ENCODE measurements at regions not wholly inside any gene's neighbourhood (a gene's known extent, or its start where the extent isn't known, plus 50 kb on each side); places are given as distances from the start of the nearest gene placed in this dataset.

- H2AFZ ChIP-seq (ENCODE audit: low read length), result no peak overlapping the region
- no peaks in the 10 kb centered on the region for H3K4me1 ChIP-seq (ENCODE audit: insufficient read depth, low read length, severe bottlenecking)
- H3K79me2 ChIP-seq (ENCODE audit: insufficient read depth, low read length), result no peaks in the 10 kb centered on the region
- H3K4me2 ChIP-seq (ENCODE audit: low read length), result no peak overlapping the region
- no peaks in the 10 kb centered on the region for H3K36me3 ChIP-seq (ENCODE audit: insufficient read depth, low read length)
- no peaks in the 10 kb centered on the region for H3F3A ChIP-seq (ENCODE audit: insufficient read depth, low read length)
- TF ChIP-seq EZH2 (IDR thresholded peaks at IDR 0.05; ENCODE audit: borderline replicate concordance, low read length) (no peak), CTCF (IDR thresholded peaks at IDR 0.05; ENCODE audit: low read length) (no peak)
- H3K9ac ChIP-seq (ENCODE audit: low read length), result no peak overlapping the region
- H3K27me3 ChIP-seq (ENCODE audit: insufficient read depth, low read length), result no peaks in the 10 kb centered on the region
- no peak overlapping the region for H3K27ac ChIP-seq (ENCODE audit: low read depth, low read length, poor library complexity, severe bottlenecking)
- no peaks in the 10 kb centered on the region for H3K9me2 ChIP-seq (ENCODE audit: low read depth, low read length)
- H3K4me3 ChIP-seq (ENCODE audit: low read depth, low read length, poor library complexity, severe bottlenecking), result no peak overlapping the region
- H4K20me1 ChIP-seq (ENCODE audit: insufficient read depth, low read length), result no peaks in the 10 kb centered on the region
- H3K9me3 ChIP-seq (ENCODE audit: low read length), result no peaks in the 10 kb centered on the region
Measured at GRCh38 chr16:73183611-73184092, 135.7 kb upstream of the ZFHX3 start.

- H3F3A ChIP-seq (ENCODE audit: insufficient read depth, low read length), result no peaks in the 10 kb centered on the region
- no peaks in the 10 kb centered on the region for H3K79me2 ChIP-seq (ENCODE audit: insufficient read depth, low read length)
- H3K4me1 ChIP-seq (ENCODE audit: insufficient read depth, low read length, severe bottlenecking), result no peaks in the 10 kb centered on the region
- H3K27ac ChIP-seq (ENCODE audit: low read depth, low read length, poor library complexity, severe bottlenecking), result no peak overlapping the region
- H3K9me3 ChIP-seq (ENCODE audit: low read length), result no peaks in the 10 kb centered on the region
- no peaks in the 10 kb centered on the region for H3K27me3 ChIP-seq (ENCODE audit: insufficient read depth, low read length)
- no peaks in the 10 kb centered on the region for H3K36me3 ChIP-seq (ENCODE audit: insufficient read depth, low read length)
- no peaks in the 10 kb centered on the region for H3K9me2 ChIP-seq (ENCODE audit: low read depth, low read length)
- no peak overlapping the region for H2AFZ ChIP-seq (ENCODE audit: low read length)
- TF ChIP-seq CTCF (IDR thresholded peaks at IDR 0.05; ENCODE audit: low read length) (no peak), EZH2 (IDR thresholded peaks at IDR 0.05; ENCODE audit: borderline replicate concordance, low read length) (no peak)
- no peaks in the 10 kb centered on the region for H4K20me1 ChIP-seq (ENCODE audit: insufficient read depth, low read length)
- no peak overlapping the region for H3K9ac ChIP-seq (ENCODE audit: low read length)
- no peak overlapping the region for H3K4me2 ChIP-seq (ENCODE audit: low read length)
- no peak overlapping the region for H3K4me3 ChIP-seq (ENCODE audit: low read depth, low read length, poor library complexity, severe bottlenecking)
Measured at GRCh38 chr16:73179705-73180331, 131.9 kb upstream of the ZFHX3 start.

- no peaks in the 10 kb centered on the region for H3F3A ChIP-seq (ENCODE audit: insufficient read depth, low read length)
- no peak overlapping the region for H3K9ac ChIP-seq (ENCODE audit: low read length)
- no peaks in the 10 kb centered on the region for H3K79me2 ChIP-seq (ENCODE audit: insufficient read depth, low read length)
- no peaks in the 10 kb centered on the region for H3K9me2 ChIP-seq (ENCODE audit: low read depth, low read length)
- no peak overlapping the region for H3K4me2 ChIP-seq (ENCODE audit: low read length)
- no peak overlapping the region for H2AFZ ChIP-seq (ENCODE audit: low read length)
- TF ChIP-seq EZH2 (IDR thresholded peaks at IDR 0.05; ENCODE audit: borderline replicate concordance, low read length), result no peak
- TF ChIP-seq CTCF (IDR thresholded peaks at IDR 0.05; ENCODE audit: low read length), result no peak
- no peak overlapping the region for H3K4me3 ChIP-seq (ENCODE audit: low read depth, low read length, poor library complexity, severe bottlenecking)
- no peaks in the 10 kb centered on the region for H3K4me1 ChIP-seq (ENCODE audit: insufficient read depth, low read length, severe bottlenecking)
- H3K27ac ChIP-seq (ENCODE audit: low read depth, low read length, poor library complexity, severe bottlenecking), result no peak overlapping the region
- H3K9me3 ChIP-seq (ENCODE audit: low read length), result no peaks in the 10 kb centered on the region
- H4K20me1 ChIP-seq (ENCODE audit: insufficient read depth, low read length), result no peaks in the 10 kb centered on the region
- H3K36me3 ChIP-seq (ENCODE audit: insufficient read depth, low read length), result no peaks in the 10 kb centered on the region
- H3K27me3 ChIP-seq (ENCODE audit: insufficient read depth, low read length), result no peaks in the 10 kb centered on the region
Measured at GRCh38 chr16:73177729-73178295, 129.9 kb upstream of the ZFHX3 start.
